Loucy (cell line): ENCODE measurements at regions not wholly inside any gene's neighbourhood (a gene's known extent, or its start where the extent isn't known, plus 50 kb on each side); places are given as distances from the start of the nearest gene placed in this dataset.

ENCODE experiments used
- CTCF ChIP-seq: fragments of 200-600 bp; sonication (generic); conservative IDR thresholded peaks from 2 replicates; pipeline ENCODE4 v1.5.1; 2014; ENCODE audit warnings: mild to moderate bottlenecking, antibody characterized with exemption, low read length
- EZH2phosphoT487 ChIP-seq: fragments of 200-600 bp; IDR thresholded peaks from 2 replicates; pipeline ENCODE4 v1.6.1; 2018; ENCODE audit warnings: antibody characterized with exemption, mild to moderate bottlenecking, moderate library complexity, borderline replicate concordance

DNA sequence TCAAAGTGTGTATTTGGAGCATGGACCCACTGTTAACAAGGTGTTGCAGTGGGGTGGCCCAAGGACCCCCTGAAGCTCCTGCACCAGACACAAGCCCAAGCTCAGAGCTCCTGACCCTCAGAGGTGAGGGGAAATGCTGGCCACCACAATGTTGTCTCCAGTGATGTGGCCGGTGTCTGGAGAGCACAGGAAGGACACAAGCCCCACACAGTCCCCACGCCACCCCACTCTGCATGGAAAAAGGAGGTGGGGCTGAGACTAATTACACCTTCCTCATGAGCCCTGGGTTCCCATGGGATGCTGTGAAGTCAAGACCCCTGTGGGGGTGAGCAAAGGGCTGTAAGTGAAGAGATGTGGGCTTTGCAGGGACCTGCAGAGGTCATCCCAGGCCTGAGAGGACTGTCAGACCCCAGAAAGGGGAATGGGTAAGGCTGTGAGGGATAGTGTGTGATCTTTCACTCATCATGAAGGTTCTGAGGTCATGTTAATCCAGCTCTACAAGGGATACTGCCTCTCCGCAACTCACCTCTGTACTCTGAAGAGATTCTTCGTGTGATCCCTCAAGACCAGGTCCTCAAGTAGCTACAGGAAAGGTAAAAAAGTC lies 136.3 kb upstream of the DHRS4 start:
- TF ChIP-seq CTCF = no peak
- no peak for TF ChIP-seq EZH2phosphoT487
